GM18868 (cell line): ENCODE measurements at regions not wholly inside any gene's neighbourhood (a gene's known extent, or its start where the extent isn't known, plus 50 kb on each side); places are given as distances from the start of the nearest gene placed in this dataset.

Experiments used
- ATAC-seq: cut with Tn5 transposase; IDR thresholded peaks from one replicate; pipeline ENCODE4 v1.9.1; 2021; ENCODE audit warnings: mild to moderate bottlenecking, moderate library complexity; ENCODE audit not compliant: unreplicated experiment

DNA sequence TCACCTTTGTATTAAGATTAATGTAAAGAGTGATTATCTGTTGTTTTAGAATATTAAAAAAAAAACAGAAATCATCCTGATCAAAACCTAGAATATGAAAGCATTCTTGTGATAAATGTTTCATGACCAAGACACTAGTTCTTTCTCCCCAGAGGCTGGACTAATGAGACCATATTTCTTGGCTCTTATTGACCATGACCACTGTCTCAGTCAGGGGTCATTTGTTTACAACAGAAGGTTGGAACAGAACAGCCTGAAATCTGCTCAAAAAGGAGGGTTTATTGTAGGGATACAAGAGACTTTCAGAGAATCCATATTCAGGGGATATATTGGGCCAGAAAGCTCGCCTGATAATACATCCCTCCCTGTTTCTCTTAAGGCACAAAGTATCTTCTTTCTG, 87.7 kb downstream of the TMEM30B start:
- no peak for ATAC-seq

DNA sequence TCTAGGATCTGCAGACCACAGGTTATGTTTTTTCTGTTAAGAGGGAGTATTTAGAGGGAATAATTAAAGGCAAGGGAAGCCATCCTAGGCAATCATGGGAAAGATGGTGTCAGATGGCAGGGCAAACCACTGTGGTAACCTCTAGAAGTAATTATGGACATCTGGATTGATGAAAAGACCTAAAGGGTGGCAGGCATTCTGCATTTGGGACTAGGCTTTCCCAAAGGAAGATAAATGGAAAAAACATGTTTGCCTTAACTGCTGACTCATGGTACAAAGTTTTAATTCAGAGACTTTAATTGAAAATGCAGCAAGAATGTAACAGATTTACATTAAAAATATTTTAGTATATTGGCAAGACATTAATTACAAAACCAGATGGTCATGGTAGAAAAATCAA, 88.1 kb downstream of the TMEM30B start:
- ATAC-seq = no peak

- no peak for ATAC-seq
Measured at GRCh38 chr14:61191733-61192132, 89.4 kb downstream of the TMEM30B start.

- ATAC-seq = no peak
Measured at GRCh38 chr14:61190341-61190740, 90.8 kb downstream of the TMEM30B start.

GRCh38 chr14:61188978-61189808, 91.9 kb downstream of the TMEM30B start:
- ATAC-seq = peak; percentile 80

DNA sequence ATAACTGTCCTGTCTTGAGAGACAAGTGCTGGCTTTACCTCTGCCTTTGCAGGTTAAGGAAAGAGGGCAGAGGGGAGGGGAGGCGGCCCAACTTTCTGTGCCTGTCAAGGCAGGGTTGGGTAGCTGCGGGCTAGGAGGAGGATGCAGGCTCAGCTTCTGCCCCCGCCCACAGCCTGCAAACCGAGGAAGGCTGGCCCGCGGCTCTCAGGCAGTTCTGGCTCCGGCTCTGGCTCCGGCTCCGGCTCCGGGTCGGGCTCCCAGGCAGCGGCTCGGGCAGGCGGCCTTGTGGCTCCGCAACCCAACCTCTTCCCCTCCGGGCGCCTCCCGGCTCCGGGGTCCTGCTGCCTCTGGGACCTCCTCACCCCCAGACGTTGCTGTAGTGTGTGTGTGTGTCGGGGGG, 92.9 kb downstream of the TMEM30B start:
- ATAC-seq = no peak

GRCh38 chr14:61187196-61187905, 93.8 kb downstream of the TMEM30B start:
- ATAC-seq = no peak

GRCh38 chr14:61186341-61187195, 94.6 kb downstream of the TMEM30B start:
- no peak for ATAC-seq

GRCh38 chr14:61185534-61185933, 95.6 kb downstream of the TMEM30B start:
- ATAC-seq = no peak

GRCh38 chr14:61184112-61184511, 97.0 kb downstream of the TMEM30B start:
- ATAC-seq = no peak

- ATAC-seq = no peak
Measured at GRCh38 chr14:61183196-61183885, 97.8 kb downstream of the TMEM30B start.

- ATAC-seq = no peak
Measured at GRCh38 chr14:61179796-61180398, 101.2 kb downstream of the TMEM30B start.

GRCh38 chr14:61179061-61179690, 102.0 kb downstream of the TMEM30B start:
- no peak for ATAC-seq

- no peak for ATAC-seq
Measured at GRCh38 chr14:61178226-61179060, 102.7 kb downstream of the TMEM30B start.

- no peak for ATAC-seq
Measured at GRCh38 chr14:61177279-61178225, 103.6 kb downstream of the TMEM30B start.

- ATAC-seq = no peak
Measured at GRCh38 chr14:61176686-61177085, 104.5 kb downstream of the TMEM30B start.

GRCh38 chr14:61174987-61175386, 106.2 kb downstream of the TMEM30B start:
- ATAC-seq = no peak

- no peak for ATAC-seq
Measured at GRCh38 chr14:61174441-61174891, 106.7 kb downstream of the TMEM30B start.
